ENCODE measurements at regions not wholly inside any gene's neighbourhood (a gene's known extent, or its start where the extent isn't known, plus 50 kb on each side); places are given as distances from the start of the nearest gene placed in this dataset.
"Not testable (repeated sequence)": the region's sequence is repeated elsewhere in the genome, so short reads cannot be mapped to it uniquely, and the experiment has no call there.

- DNase-seq (ENCODE audit: low spot score) = peak; percentile 21
Observed at GRCh38 chr13:37225414-37226070, 120.1 kb upstream of the CSNK1A1L start.

GRCh38 chr13:37216331-37216730, 110.9 kb upstream of the CSNK1A1L start:
- no peak for DNase-seq (ENCODE audit: low spot score)

- DNase-seq (ENCODE audit: low spot score) = no peak
Observed at GRCh38 chr13:37212826-37213225, 107.4 kb upstream of the CSNK1A1L start.

- no peak for DNase-seq (ENCODE audit: low spot score)
Observed at GRCh38 chr13:37211487-37211886, 106.0 kb upstream of the CSNK1A1L start.

GRCh38 chr13:37209621-37210580, 104.4 kb upstream of the CSNK1A1L start:
- DNase-seq (ENCODE audit: low spot score) = peak; percentile 37

- no peak for DNase-seq (ENCODE audit: low spot score)
Observed at GRCh38 chr13:37207691-37208451, 102.4 kb upstream of the CSNK1A1L start.

- peak; percentile 44 for DNase-seq (ENCODE audit: low spot score)
Observed at GRCh38 chr13:37202264-37202663, 96.8 kb upstream of the CSNK1A1L start.

- DNase-seq (ENCODE audit: low spot score) = no peak
Observed at GRCh38 chr13:37201081-37201480, 95.6 kb upstream of the CSNK1A1L start.

- DNase-seq (ENCODE audit: low spot score) = no peak
Observed at GRCh38 chr13:37198629-37199028, 93.2 kb upstream of the CSNK1A1L start.

GRCh38 chr13:37195621-37196020, 90.2 kb upstream of the CSNK1A1L start:
- DNase-seq (ENCODE audit: low spot score) = no peak

GRCh38 chr13:37194428-37194861, 89.0 kb upstream of the CSNK1A1L start:
- DNase-seq (ENCODE audit: low spot score) = no peak

GRCh38 chr13:37192956-37193355, 87.5 kb upstream of the CSNK1A1L start:
- DNase-seq (ENCODE audit: low spot score) = no peak

- no peak for DNase-seq (ENCODE audit: low spot score)
Observed at GRCh38 chr13:37187621-37188020, 82.2 kb upstream of the CSNK1A1L start.

GRCh38 chr13:37187105-37187504, 81.6 kb upstream of the CSNK1A1L start:
- peak; percentile 29 for DNase-seq (ENCODE audit: low spot score)

- DNase-seq (ENCODE audit: low spot score) = no peak
Observed at GRCh38 chr13:37181620-37182019, 76.2 kb upstream of the CSNK1A1L start.

- no peak for DNase-seq (ENCODE audit: low spot score)
Observed at GRCh38 chr13:37179645-37180044, 74.2 kb upstream of the CSNK1A1L start.

- DNase-seq (ENCODE audit: low spot score) = no peak
Observed at GRCh38 chr13:37177125-37177524, 71.7 kb upstream of the CSNK1A1L start.

GRCh38 chr13:37175996-37176395, 70.5 kb upstream of the CSNK1A1L start:
- peak; percentile 43 for DNase-seq (ENCODE audit: low spot score)

GRCh38 chr13:37173214-37173613, 67.8 kb upstream of the CSNK1A1L start:
- DNase-seq (ENCODE audit: low spot score) = peak; percentile 56

GRCh38 chr13:37172226-37172625, 66.8 kb upstream of the CSNK1A1L start:
- DNase-seq (ENCODE audit: low spot score) = not testable (repeated sequence)

- no peak for DNase-seq (ENCODE audit: low spot score)
Observed at GRCh38 chr13:37168926-37169325, 63.5 kb upstream of the CSNK1A1L start.

- no peak for DNase-seq (ENCODE audit: low spot score)
Observed at GRCh38 chr13:37168151-37168550, 62.7 kb upstream of the CSNK1A1L start.
